Aorta (tissue), 5 donors: ENCODE measurements at regions not wholly inside any gene's neighbourhood (a gene's known extent, or its start where the extent isn't known, plus 50 kb on each side); places are given as distances from the start of the nearest gene placed in this dataset.

Experiments
- ATAC-seq: fragments of 200-7000 bp; cut with Tn5 transposase; one replicate; pipeline ENCODE4 v1.9.1; 2022; ENCODE audit warnings: moderate library complexity; ENCODE audit not compliant: low FRiP score
- DNase-seq, 2 donors: peaks; one replicate each; pipeline ENCODE4 v3.0.0-alpha.2; 2020
- H3K27ac ChIP-seq, 2 donors: one replicate each; pipeline ENCODE4 v1.5.1; 2013; ENCODE audit warnings: low read length in 2 of 2, mild to moderate bottlenecking in 2 of 2, moderate library complexity in 2 of 2, control low read depth in 1 of 2, inconsistent platforms in 1 of 2, low read depth in 1 of 2
- H3K27me3 ChIP-seq, 2 donors: one replicate each; pipeline ENCODE4 v1.6.1; 2013; ENCODE audit warnings: control low read depth in 1 of 2, low read length in 1 of 2, mild to moderate bottlenecking in 1 of 2, moderate library complexity in 1 of 2; ENCODE audit not compliant: insufficient read depth in 2 of 2, control insufficient read depth in 1 of 2
- H3K36me3 ChIP-seq, 2 donors: one replicate each; pipeline ENCODE4 v1.6.1; 2013; ENCODE audit warnings: control low read depth in 1 of 2, low read length in 1 of 2, mild to moderate bottlenecking in 1 of 2; ENCODE audit not compliant: insufficient read depth in 2 of 2, control insufficient read depth in 1 of 2
- H3K4me1 ChIP-seq, 2 donors: one replicate each; pipeline ENCODE4 v1.6.1; 2013; ENCODE audit warnings: low read length in 2 of 2, control low read depth in 1 of 2, mild to moderate bottlenecking in 1 of 2, moderate library complexity in 1 of 2; ENCODE audit not compliant: insufficient read depth in 2 of 2, control insufficient read depth in 1 of 2
- H3K4me3 ChIP-seq, 2 donors: one replicate each; pipeline ENCODE4 v1.5.1; 2013; ENCODE audit warnings: low read length in 2 of 2, control low read depth in 1 of 2, mild to moderate bottlenecking in 1 of 2
- H3K9me3 ChIP-seq: one replicate; pipeline ENCODE4 v1.6.1; 2013; ENCODE audit warnings: mild to moderate bottlenecking, low read length; ENCODE audit not compliant: control insufficient read depth
- WGBS, 2 donors: extraction: QIAGEN DNeasy Blood & Tissue Kit; methylation state at CpG; one replicate each; pipeline ENCODE4 v1.1.7; 2013; 5-methylcytosine and 5-hydroxymethylcytosine counted together
- intact Hi-C, 2 donors: fragments of 100-400 bp; cut with DNase I; formaldehyde crosslinking; loops; one replicate each; pipeline versions ENCODE4 v1.14.2 to v1.15.0; 2022
- donor health status: healthy with polysubstance abuse.
- donor health status: Bipolar disorder and iron deficiency.
- donor health status: DM: no; HTN: no; CAD: no.
- donor health status: DM: no; HTN: no; CAD: no.
- donor health status: DM: yes; HTN: yes; CAD: no.

GRCh38 chr9:82140471-82140870 is 151.9 kb downstream of the SPATA31D1 start:
- Histone ChIP-seq H3K36me3 (no peaks in the 10 kb centered on the region), H3K9me3 (no peaks in the 10 kb centered on the region), H3K27ac (no peak overlapping the region), H3K4me3 (no peak overlapping the region), H3K4me1 (no peaks in the 10 kb centered on the region), H3K27me3 (no peaks in the 10 kb centered on the region)
- WGBS, 2 donors = 74 to 79% methylated on average over 7 of the region's 7 CpGs
- DNase-seq (no peak), ATAC-seq (no peak)
- intact Hi-C loops = no loop called here

GRCh38 chr9:82144803-82145202 is 156.2 kb downstream of the SPATA31D1 start:
- Histone ChIP-seq H3K4me3 (no peak overlapping the region), H3K27me3 (no peaks in the 10 kb centered on the region), H3K36me3 (no peaks in the 10 kb centered on the region), H3K4me1 (no peaks in the 10 kb centered on the region), H3K9me3 (no peaks in the 10 kb centered on the region), H3K27ac (no peak overlapping the region)
- 96% methylated on average over 4 of the region's 4 CpGs for WGBS, 2 donors
- ATAC-seq = no peak
- intact Hi-C loops = no loop called here
- DNase-seq = no peak

- Histone ChIP-seq H3K4me3 (no peak overlapping the region), H3K27ac (no peak overlapping the region), H3K4me1 (no peaks in the 10 kb centered on the region), H3K9me3 (no peaks in the 10 kb centered on the region), H3K36me3 (no peaks in the 10 kb centered on the region), H3K27me3 (no peaks in the 10 kb centered on the region)
- WGBS, 2 donors = 89 to 91% methylated on average over 4 of the region's 4 CpGs
- no peak for DNase-seq
- intact Hi-C loops = no loop called here
- ATAC-seq = no peak
These were observed 158.1 kb downstream of the SPATA31D1 start for GRCh38 chr9:82146677-82147076.

GRCh38 chr9:82147798-82148425 is 159.3 kb downstream of the SPATA31D1 start:
- Histone ChIP-seq H3K36me3 (no peaks in the 10 kb centered on the region), H3K9me3 (no peaks in the 10 kb centered on the region), H3K27me3 (no peaks in the 10 kb centered on the region), H3K27ac (no peak overlapping the region), H3K4me3 (no peak overlapping the region), H3K4me1 (no peaks in the 10 kb centered on the region)
- intact Hi-C loops = no loop called here
- no peak for ATAC-seq
- 48 to 49% methylated on average over 2 of the region's 2 CpGs for WGBS, 2 donors
- DNase-seq = no peak

- intact Hi-C loops = no loop called here
- DNase-seq (no peak), ATAC-seq (no peak)
- no peaks in the 10 kb centered on the region for H3K27me3 ChIP-seq
- H3K36me3 ChIP-seq = no peaks in the 10 kb centered on the region
- WGBS, 2 donors = 92 to 97% methylated on average over 1 of the region's 1 CpG
- H3K9me3 ChIP-seq = no peaks in the 10 kb centered on the region
- no peak overlapping the region for H3K4me3 ChIP-seq
- no peaks in the 10 kb centered on the region for H3K4me1 ChIP-seq
- no peak overlapping the region for H3K27ac ChIP-seq
These were observed 159.8 kb downstream of the SPATA31D1 start for GRCh38 chr9:82148426-82148810.

GRCh38 chr9:82148901-82149461 is 160.4 kb downstream of the SPATA31D1 start:
- ATAC-seq (no peak), DNase-seq (no peak)
- H3K9me3 ChIP-seq = no peaks in the 10 kb centered on the region
- no peak overlapping the region for H3K27ac ChIP-seq
- H3K4me3 ChIP-seq = no peak overlapping the region
- H3K4me1 ChIP-seq = no peaks in the 10 kb centered on the region
- H3K36me3 ChIP-seq = no peaks in the 10 kb centered on the region
- 34 to 35% methylated on average over 8 of the region's 8 CpGs for WGBS, 2 donors
- intact Hi-C loops = no loop called here
- no peaks in the 10 kb centered on the region for H3K27me3 ChIP-seq

- no peak for ATAC-seq
- H3K4me1 ChIP-seq = no peaks in the 10 kb centered on the region
- no peaks in the 10 kb centered on the region for H3K36me3 ChIP-seq
- H3K9me3 ChIP-seq = no peaks in the 10 kb centered on the region
- intact Hi-C loops = no loop called here
- no peak overlapping the region for H3K4me3 ChIP-seq
- WGBS, 2 donors = 93 to 94% methylated on average over 4 of the region's 4 CpGs
- no peak for DNase-seq
- no peak overlapping the region for H3K27ac ChIP-seq
- H3K27me3 ChIP-seq = no peaks in the 10 kb centered on the region
These were observed 161.0 kb downstream of the SPATA31D1 start for GRCh38 chr9:82149501-82149946.

GRCh38 chr9:82152181-82152580 is 163.6 kb downstream of the SPATA31D1 start:
- no peaks in the 10 kb centered on the region for H3K27me3 ChIP-seq
- H3K27ac ChIP-seq = no peak overlapping the region
- H3K4me1 ChIP-seq = no peaks in the 10 kb centered on the region
- no peaks in the 10 kb centered on the region for H3K9me3 ChIP-seq
- H3K4me3 ChIP-seq = no peak overlapping the region
- intact Hi-C loops = no loop called here
- H3K36me3 ChIP-seq = no peaks in the 10 kb centered on the region
- ATAC-seq = no peak
- 97 to 99% methylated on average over 1 of the region's 1 CpG for WGBS, 2 donors
- DNase-seq = no peak

- no peak overlapping the region for H3K4me3 ChIP-seq
- ATAC-seq (no peak), DNase-seq (no peak)
- H3K27me3 ChIP-seq = no peaks in the 10 kb centered on the region
- no peak overlapping the region for H3K27ac ChIP-seq
- no peaks in the 10 kb centered on the region for H3K36me3 ChIP-seq
- no peaks in the 10 kb centered on the region for H3K4me1 ChIP-seq
- H3K9me3 ChIP-seq = no peaks in the 10 kb centered on the region
- intact Hi-C loops = no loop called here
These were observed 164.5 kb downstream of the SPATA31D1 start for GRCh38 chr9:82153032-82153431.
